ENCODE measurements at regions not wholly inside any gene's neighbourhood (a gene's known extent, or its start where the extent isn't known, plus 50 kb on each side); places are given as distances from the start of the nearest gene placed in this dataset.
A peak's percentile ranks its signal among the peaks of the same experiment; 100 is the strongest.

- no peak for DNase-seq (ENCODE audit: low read depth)
Measured at GRCh38 chr20:52389606-52390005, 198.0 kb upstream of the ZFP64 start.

GRCh38 chr20:52383995-52384621 is 192.5 kb upstream of the ZFP64 start:
- no peak for DNase-seq (ENCODE audit: low read depth)

DNA sequence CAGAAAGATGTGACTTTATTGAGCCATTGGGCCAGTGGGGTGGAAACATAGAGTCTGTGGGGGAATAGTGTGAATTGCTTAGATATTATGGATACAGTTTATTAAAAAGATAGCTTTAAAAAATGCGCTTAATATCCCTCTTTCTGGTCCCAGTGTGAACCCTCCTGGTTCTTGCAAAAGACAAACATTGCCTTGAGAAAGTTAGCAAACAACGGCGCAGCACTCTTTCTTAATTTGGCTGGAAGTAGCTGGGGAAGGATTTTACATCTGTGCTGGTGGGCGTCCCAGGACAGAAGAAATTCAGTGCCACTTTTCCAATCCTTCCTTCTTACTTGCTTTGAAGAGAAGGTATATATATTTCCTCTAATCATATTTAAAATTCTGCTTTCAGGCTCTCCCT is 191.4 kb upstream of the ZFP64 start:
- DNase-seq (ENCODE audit: low read depth): no peak

DNA sequence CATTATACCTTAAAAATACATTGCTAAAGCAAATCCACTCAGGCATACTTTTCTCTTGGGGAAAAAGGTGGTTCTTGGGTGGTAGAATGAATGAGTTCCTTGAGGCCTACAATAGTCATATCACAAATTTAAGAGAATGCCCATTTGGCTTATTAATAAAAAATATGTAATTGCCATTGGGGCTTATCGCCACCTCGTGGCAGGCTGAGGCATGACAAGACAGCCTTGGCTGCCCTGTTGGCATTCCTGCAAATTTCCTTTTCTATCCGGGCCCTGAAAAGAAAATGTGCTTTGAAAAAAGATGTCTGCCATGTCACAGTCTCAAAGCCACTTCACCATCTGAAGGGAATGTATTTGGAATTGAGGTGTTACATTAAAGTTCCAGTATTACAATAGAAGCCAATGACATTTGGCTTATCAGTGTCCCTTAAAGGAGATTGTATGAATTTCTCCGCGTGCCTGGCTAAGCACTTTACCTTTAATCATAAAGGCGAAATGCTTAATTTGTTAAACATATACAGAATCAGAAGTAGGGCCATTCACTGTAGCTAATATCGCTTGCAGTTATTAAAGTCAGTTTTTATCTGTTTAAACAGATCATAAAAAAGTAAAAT is 188.3 kb upstream of the ZFP64 start:
- no peak for DNase-seq (ENCODE audit: low read depth)

DNA sequence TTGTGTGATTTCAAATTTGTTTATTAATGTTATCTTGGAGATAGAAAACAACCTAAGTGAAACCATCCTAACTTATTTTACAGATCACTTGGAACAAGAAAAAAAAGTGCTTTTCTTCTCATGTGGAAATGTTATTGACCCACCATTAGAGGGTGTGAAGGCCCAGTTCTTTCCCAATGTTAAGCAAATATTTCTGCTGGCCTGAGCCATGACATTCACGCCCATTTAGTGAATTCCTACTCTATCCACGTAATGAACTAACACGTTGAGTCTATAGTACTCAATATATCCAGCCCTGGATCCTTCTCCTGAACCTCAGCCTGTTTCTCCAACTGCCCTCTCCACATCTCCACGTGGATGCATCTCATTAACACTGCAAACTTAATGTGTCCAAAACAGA is 180.6 kb upstream of the ZFP64 start:
- no peak for DNase-seq (ENCODE audit: low read depth)

GRCh38 chr20:52365688-52366087 is 174.1 kb upstream of the ZFP64 start:
- no peak for DNase-seq (ENCODE audit: low read depth)

DNA sequence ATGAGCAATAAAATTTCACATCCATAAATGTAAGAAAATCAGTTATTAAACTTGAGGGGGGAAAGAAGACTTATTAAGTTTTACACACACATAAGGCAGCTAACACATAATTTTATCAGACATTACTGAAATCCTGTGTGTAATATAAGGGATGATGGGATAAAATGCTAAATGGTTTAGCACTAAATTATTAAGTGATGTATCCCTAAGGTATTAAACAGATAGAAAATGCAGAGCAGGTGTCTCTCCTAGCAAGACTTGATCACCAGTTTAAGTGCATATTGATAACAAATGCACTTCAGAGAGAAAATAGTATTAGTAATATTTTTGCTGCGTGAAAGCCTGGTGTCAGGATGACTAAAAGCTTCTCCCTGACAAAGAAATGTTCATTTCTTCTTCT is 172.8 kb upstream of the ZFP64 start:
- DNase-seq (ENCODE audit: low read depth): no peak

- DNase-seq (ENCODE audit: low read depth): no peak
Measured at GRCh38 chr20:52361650-52362049, 170.1 kb upstream of the ZFP64 start.

- DNase-seq (ENCODE audit: low read depth): no peak
Measured at GRCh38 chr20:52349806-52350205, 158.2 kb upstream of the ZFP64 start.

DNA sequence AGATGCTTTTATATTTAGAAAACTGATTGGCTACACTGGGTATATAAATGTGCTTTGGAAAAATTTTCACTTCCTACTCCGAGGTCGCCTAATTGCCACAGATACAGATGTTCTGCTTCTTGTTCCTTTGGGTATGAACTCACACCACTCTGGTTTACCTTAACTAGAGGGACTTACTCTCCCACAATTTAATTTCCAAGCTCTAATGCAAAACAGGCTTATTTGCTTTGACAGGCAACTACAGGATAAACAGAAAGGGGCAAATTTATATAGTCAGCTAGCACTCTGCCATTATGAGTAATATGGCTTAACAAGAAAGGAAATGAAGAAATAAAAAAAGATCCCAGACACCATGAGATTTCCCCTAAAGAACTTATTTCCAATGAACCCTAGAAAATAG is 156.9 kb upstream of the ZFP64 start:
- DNase-seq (ENCODE audit: low read depth): no peak

GRCh38 chr20:52346797-52347196 is 155.2 kb upstream of the ZFP64 start:
- DNase-seq (ENCODE audit: low read depth): no peak

- no peak for DNase-seq (ENCODE audit: low read depth)
Measured at GRCh38 chr20:52342913-52343312, 151.3 kb upstream of the ZFP64 start.

- no peak for DNase-seq (ENCODE audit: low read depth)
Measured at GRCh38 chr20:52340036-52340634, 148.6 kb upstream of the ZFP64 start.

DNA sequence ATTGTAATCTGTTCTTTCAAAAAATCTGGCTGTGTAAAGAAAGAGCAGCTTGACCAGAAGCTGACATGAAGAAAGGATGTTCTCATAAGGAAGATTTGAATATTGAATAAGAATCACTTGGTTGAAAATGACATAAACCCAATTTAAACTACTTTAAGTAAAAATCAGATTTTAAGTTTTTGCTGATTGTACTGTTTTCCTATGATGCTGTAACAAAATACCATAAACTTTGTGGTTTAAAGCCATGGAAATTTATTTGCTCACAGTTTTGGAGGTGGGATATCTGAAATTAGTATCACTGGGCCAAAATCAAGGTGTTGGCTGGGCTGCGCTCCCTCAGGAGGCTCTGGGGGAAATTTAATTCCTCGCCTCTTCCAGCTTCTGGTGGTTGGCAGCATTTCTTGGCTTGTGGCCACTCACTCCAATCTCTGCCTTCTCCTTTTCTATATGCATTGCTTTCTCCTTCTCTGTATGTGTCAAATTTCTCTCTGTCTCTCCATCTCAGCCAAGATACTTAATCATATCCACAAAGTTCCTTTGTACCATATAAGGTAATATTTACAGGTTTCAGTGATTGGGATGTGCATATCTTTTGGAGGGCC is 141.2 kb upstream of the ZFP64 start:
- no peak for DNase-seq (ENCODE audit: low read depth)

- no peak for DNase-seq (ENCODE audit: low read depth)
Measured at GRCh38 chr20:52332230-52332629, 140.7 kb upstream of the ZFP64 start.

DNA sequence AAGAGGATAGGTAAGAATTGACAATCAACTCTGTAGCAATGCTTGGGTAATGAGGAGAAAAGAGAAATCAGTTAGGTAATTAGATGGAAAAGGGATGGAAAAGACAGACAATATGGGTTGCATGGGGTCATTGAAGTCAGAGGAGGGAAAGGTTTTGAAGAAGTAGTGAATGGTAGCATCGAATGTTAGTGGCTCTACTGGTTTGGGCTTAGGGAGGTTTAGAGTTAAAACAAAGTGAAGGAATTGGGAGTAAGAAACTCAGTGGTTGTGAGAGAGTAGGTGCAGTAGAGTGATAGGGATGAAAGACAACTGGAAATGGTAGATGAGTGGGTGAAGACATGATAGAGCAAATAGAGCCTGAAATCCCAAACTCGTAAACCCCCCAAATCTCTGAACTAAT is 140.1 kb upstream of the ZFP64 start:
- no peak for DNase-seq (ENCODE audit: low read depth)

- DNase-seq (ENCODE audit: low read depth): no peak
Measured at GRCh38 chr20:52321396-52321795, 129.8 kb upstream of the ZFP64 start.

DNA sequence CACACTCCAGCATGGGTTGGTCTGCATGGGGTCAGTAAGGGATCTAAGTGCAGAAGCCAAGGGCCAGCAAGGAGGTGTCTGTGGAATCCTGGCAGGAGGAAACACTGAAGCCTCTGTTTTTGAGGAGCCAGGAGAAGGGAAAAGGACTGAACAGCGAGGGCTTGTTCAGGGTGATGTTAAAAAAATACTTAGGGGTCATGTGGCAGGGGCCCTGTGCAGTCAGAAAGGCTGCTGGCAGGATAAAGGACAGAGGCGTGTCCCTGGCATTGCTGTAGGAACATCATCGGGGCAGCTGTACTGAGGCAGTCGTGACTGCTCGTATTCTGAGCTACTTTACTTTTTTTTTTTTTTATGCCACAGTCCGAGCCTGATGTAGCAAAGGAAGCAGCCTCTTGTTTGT is 127.1 kb upstream of the ZFP64 start:
- DNase-seq (ENCODE audit: low read depth): no peak

DNA sequence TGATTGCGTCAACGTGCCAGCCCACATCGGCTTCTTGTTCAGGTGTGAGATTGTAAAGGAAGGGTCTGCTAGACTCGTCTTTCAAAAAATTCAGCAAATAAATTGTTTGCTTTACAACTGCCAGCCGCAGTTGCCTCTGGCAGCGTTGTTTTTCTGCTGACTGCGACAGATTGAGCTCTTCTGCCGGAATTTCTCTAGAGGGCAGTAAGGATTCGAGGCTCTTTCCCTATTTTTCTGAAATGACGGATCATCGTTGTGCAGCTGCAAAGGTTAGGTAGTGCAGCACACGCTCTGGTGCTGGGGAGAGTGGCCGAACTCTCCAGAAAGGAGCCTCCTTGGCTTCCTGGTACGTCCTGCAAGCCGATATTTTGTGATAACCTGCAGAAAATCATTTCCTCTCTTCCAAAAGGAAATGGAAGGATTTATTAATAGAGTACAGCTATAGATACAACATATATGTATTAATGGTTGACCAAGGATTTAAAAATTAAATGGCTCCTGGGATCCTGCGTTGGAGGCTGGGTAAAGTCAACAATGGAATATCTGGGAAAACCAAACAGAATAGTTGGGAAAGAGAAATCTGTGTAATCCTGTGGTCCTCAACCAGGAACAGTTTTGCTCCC is 121.9 kb upstream of the ZFP64 start:
- DNase-seq (ENCODE audit: low read depth): no peak

- DNase-seq (ENCODE audit: low read depth): peak; percentile 19
Measured at GRCh38 chr20:52312132-52312729, 120.7 kb upstream of the ZFP64 start.

DNA sequence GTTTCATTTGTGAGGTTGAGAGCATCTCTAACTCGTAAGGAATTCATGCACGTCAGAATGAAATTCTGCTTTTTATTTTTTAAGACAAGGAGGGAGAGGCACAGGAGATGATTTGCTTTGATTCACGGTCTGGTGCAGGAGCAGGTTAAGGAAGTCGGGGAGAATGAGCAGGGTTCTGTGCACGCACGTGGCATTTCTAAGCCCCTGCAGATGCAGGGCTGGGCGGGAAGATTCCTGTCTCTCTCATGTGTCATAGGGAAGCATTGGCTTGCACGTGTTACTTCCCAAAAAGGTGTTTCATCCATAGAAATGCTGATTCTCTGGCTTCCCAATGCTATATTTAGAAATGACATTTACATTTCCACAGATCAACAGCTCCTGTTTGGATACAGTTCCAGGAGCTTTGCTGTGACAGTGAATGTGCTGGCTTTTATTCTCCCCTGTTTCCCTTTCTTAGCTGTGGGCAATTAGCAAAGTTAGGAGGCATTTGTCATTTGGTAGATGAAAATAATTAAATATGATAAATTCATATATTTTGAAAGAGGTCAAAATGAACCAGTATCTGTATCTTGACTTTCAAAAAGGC is 119.7 kb upstream of the ZFP64 start:
- DNase-seq (ENCODE audit: low read depth): no peak

DNA sequence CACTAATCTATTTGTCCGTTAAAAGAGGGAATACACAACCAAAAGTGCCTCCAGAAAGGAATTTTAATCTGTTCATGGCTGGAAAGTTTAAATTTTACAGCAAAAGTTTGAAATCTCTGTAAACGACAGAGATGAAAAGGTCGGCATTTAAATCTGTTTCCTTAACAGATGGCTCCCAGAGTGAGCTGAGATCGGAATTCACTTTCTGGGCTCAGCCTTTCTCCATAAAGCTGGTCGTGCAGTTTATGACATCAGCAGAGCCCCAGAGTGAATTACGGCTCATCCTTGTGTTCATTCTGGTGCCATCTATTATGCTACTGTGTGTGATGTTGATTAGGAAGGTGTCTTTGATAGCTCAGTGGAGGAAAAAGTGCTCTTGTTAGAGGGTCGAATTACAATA is 117.6 kb upstream of the ZFP64 start:
- no peak for DNase-seq (ENCODE audit: low read depth)

All from stimulated activated CD8-positive, alpha-beta memory T cell treated with anti-CD3 and anti-CD28 coated beads, Interleukin-12 subunit alpha, Interleukin-12 subunit beta, amount 100 ng/mL, for 1 hour (primary cell).